ENCODE measurements at regions not wholly inside any gene's neighbourhood (a gene's known extent, or its start where the extent isn't known, plus 50 kb on each side); places are given as distances from the start of the nearest gene placed in this dataset.
A peak's percentile ranks its signal among the peaks of the same experiment; 100 is the strongest.
"Not testable (repeated sequence)": the region's sequence is repeated elsewhere in the genome, so short reads cannot be mapped to it uniquely, and the experiment has no call there.

DNA sequence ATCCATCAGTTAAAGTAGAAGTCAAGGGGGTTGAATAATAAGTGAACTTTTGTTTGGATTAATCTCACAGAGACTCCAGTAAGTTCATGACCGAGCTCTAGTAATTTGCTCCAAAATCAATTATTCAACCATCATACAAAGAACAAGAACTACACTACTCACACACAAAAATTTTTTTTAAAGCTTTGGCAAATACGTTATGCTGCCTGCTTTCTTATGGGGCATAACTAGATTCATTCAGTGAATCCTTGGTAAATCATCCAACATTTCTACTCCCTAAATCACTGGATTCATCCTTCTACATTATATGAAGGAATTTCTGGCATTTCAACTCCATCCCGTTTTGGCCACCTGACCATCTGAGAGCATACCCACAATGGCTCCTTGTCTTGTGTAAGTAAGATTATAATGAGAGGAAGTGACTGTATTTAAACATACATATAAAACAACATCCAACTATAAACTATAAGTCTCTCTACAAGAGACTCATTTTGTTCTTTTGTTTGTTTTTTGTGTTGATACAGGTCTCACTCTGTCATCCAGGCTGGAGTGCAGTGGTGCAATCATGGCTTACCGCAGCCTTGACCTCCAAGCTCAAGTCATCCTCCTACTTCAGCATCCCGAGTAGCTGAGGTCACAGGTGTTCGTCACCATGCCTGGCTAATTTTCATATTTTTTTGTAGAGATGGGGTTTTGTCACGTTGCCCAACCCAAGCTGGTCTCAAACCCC, 144.2 kb upstream of the LRRTM4 start:
- H3K9me3 ChIP-seq (ENCODE audit: low read length) = peaks cover 33% of the 10 kb centered on the region
- no peak for DNase-seq
- H3K79me2 ChIP-seq (ENCODE audit: low read length) = no peaks in the 10 kb centered on the region
- no peaks in the 10 kb centered on the region for H3K27me3 ChIP-seq (ENCODE audit: low read length)
- H3K36me3 ChIP-seq (ENCODE audit: insufficient read depth, low read length) = no peaks in the 10 kb centered on the region
- no peak overlapping the region for H3K9ac ChIP-seq (ENCODE audit: low read length)
- H3K9me2 ChIP-seq (replicated peaks; ENCODE audit: insufficient read depth, low read length) = no peaks in the 10 kb centered on the region
- no peak overlapping the region for H2AFZ ChIP-seq (ENCODE audit: low read length)
- no peak overlapping the region for H3K4me2 ChIP-seq (ENCODE audit: low read depth, low read length, poor library complexity, severe bottlenecking)
- no peaks in the 10 kb centered on the region for H4K20me1 ChIP-seq (ENCODE audit: insufficient read depth, low read depth, low read length)
- 0 out of 2 replicates have a peak overlapping the region, but pooled peaks have one; percentile 7 for H3K4me3 ChIP-seq (ENCODE audit: low read length)
- no peak overlapping the region for H3K27ac ChIP-seq (ENCODE audit: low read length)
- no peaks in the 10 kb centered on the region for H3K4me1 ChIP-seq (ENCODE audit: low read length)

DNA sequence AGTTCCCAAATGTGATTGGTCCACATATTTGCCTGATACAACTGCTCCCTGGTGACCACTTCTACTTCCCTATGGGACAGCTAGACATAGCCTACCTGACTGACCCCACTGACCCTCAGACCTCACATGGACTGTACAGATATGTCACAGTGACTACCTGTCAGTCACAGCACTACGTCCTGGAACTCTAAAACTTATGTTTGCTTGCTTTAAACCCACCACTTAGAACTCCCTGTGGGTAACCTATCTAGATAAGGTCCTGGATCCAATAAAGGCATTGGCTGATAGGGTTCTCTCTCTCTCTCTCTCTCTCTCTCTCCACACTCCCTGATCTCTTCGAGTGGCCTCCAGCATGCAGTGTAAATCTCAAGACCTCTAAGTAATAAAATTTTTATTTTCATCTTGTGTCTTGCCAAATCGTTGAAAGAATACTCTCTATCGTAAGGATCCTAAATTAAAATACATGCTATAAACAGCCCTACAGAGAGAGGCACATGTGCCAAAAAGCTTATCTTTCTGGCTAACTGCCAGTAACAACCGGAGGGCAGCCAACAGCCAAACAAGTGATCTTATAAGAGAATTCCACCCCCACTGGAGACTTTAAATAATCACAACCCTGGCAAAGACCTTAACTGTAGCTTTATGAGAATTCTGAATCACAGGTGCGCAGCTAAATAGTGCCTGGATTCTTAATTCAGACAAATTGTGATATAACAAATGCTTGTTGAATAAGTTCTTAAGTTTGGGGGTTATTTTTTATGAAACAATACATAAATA, 162.6 kb upstream of the LRRTM4 start:
- H2AFZ ChIP-seq (ENCODE audit: low read length); H3K27me3 ChIP-seq (ENCODE audit: low read length); H3K4me2 ChIP-seq (ENCODE audit: low read depth, low read length, poor library complexity, severe bottlenecking); H4K20me1 ChIP-seq (ENCODE audit: insufficient read depth, low read depth, low read length); H3K27ac ChIP-seq (ENCODE audit: low read length); H3K36me3 ChIP-seq (ENCODE audit: insufficient read depth, low read length); H3K4me3 ChIP-seq (ENCODE audit: low read length); H3K9me3 ChIP-seq (ENCODE audit: low read length); H3K9ac ChIP-seq (ENCODE audit: low read length); H3K9me2 ChIP-seq (replicated peaks; ENCODE audit: insufficient read depth, low read length); DNase-seq; H3K4me1 ChIP-seq (ENCODE audit: low read length); H3K79me2 ChIP-seq (ENCODE audit: low read length): not testable (repeated sequence)

DNA sequence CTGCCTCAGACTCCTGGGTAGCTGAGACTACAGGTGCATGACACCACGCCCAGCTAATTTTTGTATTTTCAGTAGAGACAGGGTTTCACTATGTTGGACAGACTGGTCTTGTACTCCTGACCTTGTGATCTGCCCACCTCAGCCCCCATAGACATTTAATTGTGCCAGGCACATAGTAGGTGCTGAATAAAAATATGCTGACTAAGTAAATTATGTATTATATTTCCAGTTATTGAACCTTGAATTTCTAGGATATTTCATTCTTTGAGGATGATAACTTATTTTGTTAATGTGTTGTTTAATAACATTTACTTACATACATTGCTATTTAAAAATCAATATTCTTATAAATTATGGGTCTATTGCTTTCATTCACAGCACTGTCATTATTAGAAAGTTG, 190.4 kb upstream of the LRRTM4 start:
- H3K79me2 ChIP-seq (ENCODE audit: low read length) = no peaks in the 10 kb centered on the region
- H4K20me1 ChIP-seq (ENCODE audit: insufficient read depth, low read depth, low read length) = no peaks in the 10 kb centered on the region
- no peaks in the 10 kb centered on the region for H3K4me1 ChIP-seq (ENCODE audit: low read length)
- H2AFZ ChIP-seq (ENCODE audit: low read length) = no peak overlapping the region
- H3K36me3 ChIP-seq (ENCODE audit: insufficient read depth, low read length) = no peaks in the 10 kb centered on the region
- peaks cover 25% of the 10 kb centered on the region for H3K9me3 ChIP-seq (ENCODE audit: low read length)
- no peak overlapping the region for H3K4me2 ChIP-seq (ENCODE audit: low read depth, low read length, poor library complexity, severe bottlenecking)
- DNase-seq = no peak
- no peak overlapping the region for H3K27ac ChIP-seq (ENCODE audit: low read length)
- 0 out of 2 replicates have a peak, but pooled peaks cover 3% of the 10 kb centered on the region for H3K9me2 ChIP-seq (replicated peaks; ENCODE audit: insufficient read depth, low read length)
- no peak overlapping the region for H3K9ac ChIP-seq (ENCODE audit: low read length)
- H3K4me3 ChIP-seq (ENCODE audit: low read length) = no peak overlapping the region
- H3K27me3 ChIP-seq (ENCODE audit: low read length) = no peaks in the 10 kb centered on the region

DNA sequence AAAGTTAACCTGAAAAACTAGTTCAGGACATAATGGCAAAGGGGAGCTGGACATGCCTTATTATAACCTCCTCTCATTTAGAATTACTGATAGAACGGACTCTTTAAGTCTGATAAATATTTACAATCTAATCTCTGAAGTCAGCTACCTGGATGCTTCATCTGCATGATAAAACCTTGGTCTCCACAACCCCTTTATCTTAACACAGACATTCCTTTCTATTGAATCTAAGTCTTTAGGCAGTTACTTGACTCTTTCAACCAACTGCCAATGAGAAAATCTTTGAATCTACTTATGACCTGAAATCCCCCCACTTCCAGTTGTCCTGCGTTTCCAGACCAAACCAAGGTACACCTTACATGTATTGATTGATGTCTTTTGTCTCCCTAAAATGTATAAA, 191.2 kb upstream of the LRRTM4 start:
- Histone ChIP-seq H3K9me3 (ENCODE audit: low read length) (peaks cover 26% of the 10 kb centered on the region), H3K9me2 (replicated peaks; ENCODE audit: insufficient read depth, low read length) (0 out of 2 replicates have a peak, but pooled peaks cover 3% of the 10 kb centered on the region), H3K27me3 (ENCODE audit: low read length) (no peaks in the 10 kb centered on the region), H3K4me3 (ENCODE audit: low read length) (no peak overlapping the region), H3K4me1 (ENCODE audit: low read length) (no peaks in the 10 kb centered on the region), H2AFZ (ENCODE audit: low read length) (no peak overlapping the region), H3K36me3 (ENCODE audit: insufficient read depth, low read length) (no peaks in the 10 kb centered on the region), H3K27ac (ENCODE audit: low read length) (no peak overlapping the region), H3K4me2 (ENCODE audit: low read depth, low read length, poor library complexity, severe bottlenecking) (no peak overlapping the region), H3K79me2 (ENCODE audit: low read length) (no peaks in the 10 kb centered on the region), H4K20me1 (ENCODE audit: insufficient read depth, low read depth, low read length) (no peaks in the 10 kb centered on the region), H3K9ac (ENCODE audit: low read length) (no peak overlapping the region)
- DNase-seq = no peak

DNA sequence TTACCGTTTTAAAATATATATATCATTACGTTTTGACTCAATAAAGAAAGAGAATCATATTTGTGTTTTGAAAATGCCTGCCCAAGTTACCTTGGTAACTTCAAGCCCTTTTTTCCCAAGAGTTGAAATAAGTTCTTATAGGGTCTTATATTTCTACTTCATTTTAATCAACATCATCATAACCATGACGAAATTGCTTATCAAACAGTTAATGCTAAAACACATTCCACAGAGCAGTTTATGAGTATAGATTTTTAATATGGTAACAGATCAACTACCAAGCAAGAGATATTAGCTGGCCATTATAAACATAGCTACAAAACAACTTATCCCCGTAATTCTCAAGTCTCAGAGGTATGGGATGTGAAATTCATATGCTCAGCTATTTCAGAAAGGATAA, 197.9 kb upstream of the LRRTM4 start:
- no peaks in the 10 kb centered on the region for H4K20me1 ChIP-seq (ENCODE audit: insufficient read depth, low read depth, low read length)
- H3K4me2 ChIP-seq (ENCODE audit: low read depth, low read length, poor library complexity, severe bottlenecking) = no peak overlapping the region
- H3K4me1 ChIP-seq (ENCODE audit: low read length) = no peaks in the 10 kb centered on the region
- no peak for DNase-seq
- H2AFZ ChIP-seq (ENCODE audit: low read length) = no peak overlapping the region
- no peaks in the 10 kb centered on the region for H3K36me3 ChIP-seq (ENCODE audit: insufficient read depth, low read length)
- H3K27ac ChIP-seq (ENCODE audit: low read length) = no peak overlapping the region
- no peaks in the 10 kb centered on the region for H3K79me2 ChIP-seq (ENCODE audit: low read length)
- peaks cover 9% of the 10 kb centered on the region; the same call in 1 of the 2 replicates for H3K9me3 ChIP-seq (ENCODE audit: low read length)
- no peaks in the 10 kb centered on the region for H3K27me3 ChIP-seq (ENCODE audit: low read length)
- no peaks in the 10 kb centered on the region for H3K9me2 ChIP-seq (replicated peaks; ENCODE audit: insufficient read depth, low read length)
- H3K9ac ChIP-seq (ENCODE audit: low read length) = no peak overlapping the region
- no peak overlapping the region for H3K4me3 ChIP-seq (ENCODE audit: low read length)

DNA sequence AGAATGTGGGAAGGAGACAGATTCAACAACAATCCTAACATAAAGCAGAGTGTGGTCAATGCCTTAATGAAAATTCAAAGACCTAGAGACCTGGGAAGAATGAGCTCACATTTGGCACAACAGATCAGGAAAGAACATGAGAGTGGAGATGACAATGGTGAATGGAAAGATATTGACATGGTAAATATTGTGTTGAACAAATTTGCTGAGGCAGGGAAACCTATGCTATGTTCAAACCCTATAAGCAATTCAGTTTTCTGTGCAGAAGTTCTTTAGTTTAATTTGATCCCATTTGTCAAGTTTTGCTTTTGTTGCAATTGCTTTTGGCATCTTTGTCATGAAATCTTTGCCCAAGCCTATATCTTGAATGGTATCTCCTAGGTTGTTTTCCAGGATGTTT, 199.4 kb upstream of the LRRTM4 start:
- Histone ChIP-seq H3K9me3 (ENCODE audit: low read length) (peaks cover 12% of the 10 kb centered on the region; the same call in 1 of the 2 replicates), H3K27ac (ENCODE audit: low read length) (no peak overlapping the region), H3K9ac (ENCODE audit: low read length) (no peak overlapping the region)

DNA sequence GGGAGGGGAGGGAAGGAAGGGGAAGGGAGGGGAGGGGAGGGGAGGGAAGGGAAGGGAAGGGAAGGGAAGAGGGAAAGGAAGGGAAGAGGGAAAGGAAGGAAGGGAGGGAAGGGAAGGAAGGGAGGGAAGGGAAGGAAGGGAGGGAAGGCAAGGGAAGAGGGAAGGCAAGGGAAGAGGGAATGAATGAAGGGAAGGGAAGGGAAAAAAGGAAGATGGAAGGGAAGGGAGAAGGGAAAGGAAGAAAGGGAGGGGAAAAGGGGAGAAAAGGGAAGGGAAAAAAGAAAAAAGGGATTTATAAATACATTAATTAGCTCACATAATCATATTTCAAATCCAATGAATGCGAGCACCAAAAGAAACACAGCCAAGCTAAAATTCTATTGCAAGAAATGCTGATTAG, 202.9 kb upstream of the LRRTM4 start:
- H4K20me1 ChIP-seq (ENCODE audit: insufficient read depth, low read depth, low read length) = no peaks in the 10 kb centered on the region
- H3K4me3 ChIP-seq (ENCODE audit: low read length) = no peak overlapping the region
- no peak overlapping the region for H3K9ac ChIP-seq (ENCODE audit: low read length)
- H3K9me3 ChIP-seq (ENCODE audit: low read length) = peaks cover 11% of the 10 kb centered on the region; the same call in 1 of the 2 replicates
- H2AFZ ChIP-seq (ENCODE audit: low read length) = no peak overlapping the region
- H3K4me1 ChIP-seq (ENCODE audit: low read length) = no peaks in the 10 kb centered on the region
- no peaks in the 10 kb centered on the region for H3K27me3 ChIP-seq (ENCODE audit: low read length)
- H3K9me2 ChIP-seq (replicated peaks; ENCODE audit: insufficient read depth, low read length) = no peaks in the 10 kb centered on the region
- DNase-seq = no peak
- H3K79me2 ChIP-seq (ENCODE audit: low read length) = no peaks in the 10 kb centered on the region
- no peaks in the 10 kb centered on the region for H3K36me3 ChIP-seq (ENCODE audit: insufficient read depth, low read length)
- H3K27ac ChIP-seq (ENCODE audit: low read length) = no peak overlapping the region
- H3K4me2 ChIP-seq (ENCODE audit: low read depth, low read length, poor library complexity, severe bottlenecking) = no peak overlapping the region

More for the DNA sequence above, 199.4 kb upstream of the LRRTM4 start:
- H3K36me3 ChIP-seq (ENCODE audit: insufficient read depth, low read length) = no peaks in the 10 kb centered on the region
- H3K4me1 ChIP-seq (ENCODE audit: low read length) = no peaks in the 10 kb centered on the region
- H3K4me2 ChIP-seq (ENCODE audit: low read depth, low read length, poor library complexity, severe bottlenecking) = no peak overlapping the region
- no peaks in the 10 kb centered on the region for H4K20me1 ChIP-seq (ENCODE audit: insufficient read depth, low read depth, low read length)
- H3K27me3 ChIP-seq (ENCODE audit: low read length) = no peaks in the 10 kb centered on the region
- H3K79me2 ChIP-seq (ENCODE audit: low read length) = no peaks in the 10 kb centered on the region
- H3K9me2 ChIP-seq (replicated peaks; ENCODE audit: insufficient read depth, low read length) = no peaks in the 10 kb centered on the region
- no peak for DNase-seq
- no peak overlapping the region for H3K4me3 ChIP-seq (ENCODE audit: low read length)
- H2AFZ ChIP-seq (ENCODE audit: low read length) = no peak overlapping the region

DNA sequence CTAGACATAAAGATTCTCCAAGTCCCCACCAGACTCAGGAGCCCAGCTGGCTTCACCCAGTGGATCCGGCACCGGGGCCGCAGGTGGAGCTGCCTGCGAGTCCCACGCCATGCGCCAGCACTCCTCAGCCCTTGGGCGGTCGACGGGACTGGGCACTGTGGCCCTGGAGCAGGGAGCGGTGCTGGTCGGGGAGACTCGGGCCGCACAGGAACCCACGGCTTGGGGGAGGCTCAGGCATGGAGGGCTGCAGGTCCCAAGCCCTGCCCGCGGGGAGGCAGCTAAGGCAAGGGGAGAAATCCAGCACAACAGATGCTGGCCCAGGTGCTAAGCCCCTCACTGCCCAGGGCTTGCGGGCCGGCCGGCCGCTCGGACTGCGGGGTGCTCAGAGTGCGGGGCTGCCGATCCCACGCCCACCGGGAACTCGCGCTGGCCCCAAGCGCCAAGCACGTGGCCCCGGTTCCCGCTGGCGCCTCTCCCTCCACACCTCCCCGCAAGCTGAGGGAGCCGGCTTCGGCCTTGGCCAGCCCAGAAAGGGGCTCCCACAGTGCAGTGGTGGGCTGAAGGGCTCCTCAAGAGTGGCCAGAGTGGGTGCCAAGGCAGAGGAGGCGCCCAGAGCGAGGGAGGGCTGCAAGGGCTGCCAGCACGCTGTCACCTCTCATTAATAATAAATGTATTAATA, 212.6 kb upstream of the LRRTM4 start:
- H3K27ac ChIP-seq (ENCODE audit: low read length); H3K9me2 ChIP-seq (replicated peaks; ENCODE audit: insufficient read depth, low read length); H3K9ac ChIP-seq (ENCODE audit: low read length); H4K20me1 ChIP-seq (ENCODE audit: insufficient read depth, low read depth, low read length); H3K79me2 ChIP-seq (ENCODE audit: low read length); H3K27me3 ChIP-seq (ENCODE audit: low read length); DNase-seq; H3K4me2 ChIP-seq (ENCODE audit: low read depth, low read length, poor library complexity, severe bottlenecking); H2AFZ ChIP-seq (ENCODE audit: low read length); H3K36me3 ChIP-seq (ENCODE audit: insufficient read depth, low read length); H3K4me3 ChIP-seq (ENCODE audit: low read length); H3K4me1 ChIP-seq (ENCODE audit: low read length): not testable (repeated sequence)
- H3K9me3 ChIP-seq (ENCODE audit: low read length) = peaks cover 16% of the 10 kb centered on the region
